Caco-2 (cell line): ENCODE measurements at regions not wholly inside any gene's neighbourhood (a gene's known extent, or its start where the extent isn't known, plus 50 kb on each side); places are given as distances from the start of the nearest gene placed in this dataset.
"Not testable (repeated sequence)": the region's sequence is repeated elsewhere in the genome, so short reads cannot be mapped to it uniquely, and the experiment has no call there.

Experiments used
- BruUV-seq: library from RNA; stranded (reverse); fragments of 400-500 nt; replicated peaks from 2 replicates; lab custom pipeline; 2021; lab: Mats Ljungman, UMichigan
- CTCF ChIA-PET: fragments of 300-600 bp; sonication (Branson Sonifier 250); formaldehyde crosslinking; loops from one replicate; lab custom pipeline; 2022; ENCODE audit warnings: antibody characterized with exemption; lab: Charles Lee
- POLR2A ChIA-PET: fragments of 300-600 bp; sonication (Branson Sonifier 250); formaldehyde crosslinking; loops from one replicate; lab custom pipeline; 2022; ENCODE audit warnings: antibody characterized with exemption; lab: Charles Lee
- DNase-seq, 2 experiments: peaks; one replicate each; pipeline versions ENCODE4 v3.0.0 to v3.0.0-alpha.2; 2020 to 2022
- H3K27me3 ChIP-seq: replicated peaks from 2 replicates; pipeline ENCODE4 v1.6.0; 2011; ENCODE audit warnings: low read length; ENCODE audit not compliant: control insufficient read depth, insufficient read depth
- H3K36me3 ChIP-seq: 2 replicates; pipeline ENCODE4 v1.5.1; 2011; ENCODE audit warnings: low read length; ENCODE audit not compliant: control insufficient read depth, insufficient read depth
- H3K4me1 ChIP-seq: fragments of 250-450 bp; sonication (Bioruptor Pico); 2 replicates; pipeline ENCODE4 v1.5.1; 2020; ENCODE audit warnings: mild to moderate bottlenecking
- H3K4me3 ChIP-seq: 2 replicates; pipeline ENCODE4 v1.5.1; 2011; ENCODE audit warnings: low read depth, mild to moderate bottlenecking, control low read depth, low read length
- H3K9me3 ChIP-seq: fragments of 250-450 bp; sonication (Bioruptor Pico); 2 replicates; pipeline ENCODE4 v1.5.1; 2020; ENCODE audit warnings: mild to moderate bottlenecking, moderate library complexity
- H3K27ac Mint-ChIP-seq: one replicate; pipeline ENCODE4 v1.8.0; 2022; ENCODE audit warnings: mixed read lengths; ENCODE audit not compliant: unreplicated experiment
- H3K27me3 Mint-ChIP-seq: one replicate; pipeline ENCODE4 v1.8.0; 2022; ENCODE audit warnings: mixed read lengths; ENCODE audit not compliant: insufficient read depth, unreplicated experiment
- H3K36me3 Mint-ChIP-seq: one replicate; pipeline ENCODE4 v1.8.0; 2022; ENCODE audit warnings: mild to moderate bottlenecking, mixed read lengths; ENCODE audit not compliant: insufficient read depth, unreplicated experiment
- H3K4me1 Mint-ChIP-seq: one replicate; pipeline ENCODE4 v1.8.0; 2022; ENCODE audit warnings: low read depth, mixed read lengths; ENCODE audit not compliant: unreplicated experiment
- H3K4me3 Mint-ChIP-seq: one replicate; pipeline ENCODE4 v1.8.0; 2022; ENCODE audit warnings: mild to moderate bottlenecking, moderate library complexity, mixed read lengths; ENCODE audit not compliant: unreplicated experiment
- H3K9me3 Mint-ChIP-seq: one replicate; pipeline ENCODE4 v1.8.0; 2022; ENCODE audit warnings: mixed read lengths; ENCODE audit not compliant: unreplicated experiment
- CTCF ChIP-seq, 2 experiments: fragments of 200-600 bp in 1 of 2; IDR thresholded peaks; 1 replicate in 1 of 2; 2 replicates in 1 of 2; pipeline versions ENCODE4 v1.5.1 to v1.8.0; 2011 to 2022; ENCODE audit warnings: antibody characterized with exemption in 1 of 2, control low read depth in 1 of 2, inconsistent platforms in 1 of 2, low read depth in 1 of 2, low read length in 1 of 2, mild to moderate bottlenecking in 1 of 2, moderate library complexity in 1 of 2; ENCODE audit not compliant: insufficient read depth in 1 of 2, severe bottlenecking in 1 of 2, unreplicated experiment in 1 of 2
- intact Hi-C: fragments of 100-400 bp; cut with micrococcal nuclease; formaldehyde crosslinking; loops from one replicate; pipeline ENCODE4 v1.10.0; 2022; ENCODE audit not compliant: unreplicated experiment

DNA sequence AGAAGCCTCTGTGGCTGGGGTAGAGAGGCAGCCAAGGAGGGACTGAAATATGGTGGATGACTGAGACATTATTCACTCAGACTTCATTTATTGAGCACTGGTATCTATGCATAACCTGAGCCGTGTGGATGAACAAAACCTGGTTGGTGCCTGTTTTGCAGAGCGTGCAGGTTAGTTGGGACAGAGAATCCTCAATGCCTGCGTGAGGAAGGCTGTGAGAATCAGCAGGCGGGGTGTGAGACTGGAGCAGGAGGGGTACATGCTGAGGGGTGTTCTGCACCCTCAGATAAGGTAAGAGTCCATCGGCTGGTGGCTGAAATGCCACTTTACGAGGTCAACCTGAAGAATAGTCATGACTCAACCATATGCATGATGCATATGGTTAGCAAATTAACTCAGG lies 271.6 kb downstream of the MED10 start:
- ChIA-PET CTCF (no interaction called here), POLR2A (no interaction called here)
- Mint-ChIP-seq H3K4me1 (no peaks in the 10 kb centered on the region), H3K27ac (no peak overlapping the region), H3K27me3 (peaks cover 9% of the 10 kb centered on the region), H3K36me3 (no peaks in the 10 kb centered on the region), H3K9me3 (no peaks in the 10 kb centered on the region), H3K4me3 (no peak overlapping the region)
- Histone ChIP-seq H3K36me3 (no peaks in the 10 kb centered on the region), H3K9me3 (no peaks in the 10 kb centered on the region), H3K4me3 (no peak overlapping the region), H3K4me1 (no peaks in the 10 kb centered on the region), H3K27me3 (no peaks in the 10 kb centered on the region)
- intact Hi-C loops = no loop called here
- BruUV-seq = no TSS peak
- no peak for DNase-seq
- no peak for TF ChIP-seq CTCF (IDR thresholded peaks at IDR 0.05; ENCODE audit: insufficient read depth in 1 of 2, low read depth in 1 of 2, low read length in 1 of 2, severe bottlenecking in 1 of 2, unreplicated experiment in 1 of 2)

DNA sequence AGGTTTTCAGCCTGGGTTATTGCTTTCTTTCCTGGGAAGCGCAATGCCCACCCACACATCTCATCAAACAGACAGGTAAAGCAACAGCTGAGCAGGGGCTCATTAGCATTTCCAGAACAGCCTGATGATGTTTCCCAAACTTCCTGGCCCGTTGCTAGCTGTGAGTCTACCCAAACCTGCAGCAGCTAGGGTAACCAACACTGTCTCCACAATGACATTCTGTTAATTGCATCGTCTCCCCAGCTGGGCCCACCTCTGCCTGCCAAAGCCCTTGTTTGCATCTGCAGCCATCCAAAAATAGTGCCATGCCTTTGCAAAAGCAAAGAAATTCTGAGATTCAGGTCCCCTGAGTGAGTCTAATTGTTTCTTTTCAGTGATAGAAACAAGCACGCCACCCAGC lies 273.0 kb downstream of the MED10 start:
- peaks cover 9% of the 10 kb centered on the region for H3K27me3 Mint-ChIP-seq
- no peak for TF ChIP-seq CTCF (IDR thresholded peaks at IDR 0.05; ENCODE audit: insufficient read depth in 1 of 2, low read depth in 1 of 2, low read length in 1 of 2, severe bottlenecking in 1 of 2, unreplicated experiment in 1 of 2)
- H3K36me3 ChIP-seq = no peaks in the 10 kb centered on the region
- no TSS peak for BruUV-seq
- H3K4me1 Mint-ChIP-seq = no peaks in the 10 kb centered on the region
- no peaks in the 10 kb centered on the region for H3K27me3 ChIP-seq
- POLR2A ChIA-PET = no interaction called here
- no peak overlapping the region for H3K4me3 ChIP-seq
- H3K4me3 Mint-ChIP-seq = no peak overlapping the region
- CTCF ChIA-PET = no interaction called here
- H3K4me1 ChIP-seq = no peaks in the 10 kb centered on the region
- no peak overlapping the region for H3K27ac Mint-ChIP-seq
- DNase-seq = no peak
- H3K9me3 ChIP-seq = no peaks in the 10 kb centered on the region
- H3K36me3 Mint-ChIP-seq = no peaks in the 10 kb centered on the region
- H3K9me3 Mint-ChIP-seq = no peaks in the 10 kb centered on the region
- intact Hi-C loops = no loop called here

DNA sequence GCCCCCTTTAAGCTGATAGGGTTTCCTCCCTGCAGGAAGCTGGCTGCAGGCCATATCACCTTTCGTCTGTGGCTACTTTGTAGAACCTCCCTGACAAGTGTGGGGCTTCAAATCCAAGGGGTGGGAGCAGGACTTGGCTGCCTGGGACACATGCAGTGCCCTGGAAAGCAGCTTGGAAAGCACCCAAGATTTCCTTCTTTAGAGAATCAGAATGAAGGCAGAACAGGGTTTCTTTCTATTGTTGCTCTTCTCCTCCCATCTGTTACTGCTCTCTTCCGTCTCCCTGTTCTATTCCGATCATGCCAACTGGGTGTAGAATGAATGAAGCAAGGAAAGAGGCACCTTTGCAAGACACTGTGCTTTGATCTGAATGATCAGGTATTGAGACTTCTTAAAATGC lies 282.2 kb downstream of the MED10 start:
- Mint-ChIP-seq H3K27ac (no peak overlapping the region), H3K27me3 (no peaks in the 10 kb centered on the region), H3K4me1 (no peaks in the 10 kb centered on the region), H3K36me3 (no peaks in the 10 kb centered on the region), H3K9me3 (peaks cover 9% of the 10 kb centered on the region), H3K4me3 (no peak overlapping the region)
- no peaks in the 10 kb centered on the region for H3K36me3 ChIP-seq
- no peaks in the 10 kb centered on the region for H3K9me3 ChIP-seq
- ChIA-PET CTCF (no interaction called here), POLR2A (no interaction called here)
- no peak for TF ChIP-seq CTCF (IDR thresholded peaks at IDR 0.05; ENCODE audit: insufficient read depth in 1 of 2, low read depth in 1 of 2, low read length in 1 of 2, severe bottlenecking in 1 of 2, unreplicated experiment in 1 of 2)
- no TSS peak for BruUV-seq
- intact Hi-C loops = no loop called here
- H3K4me1 ChIP-seq = no peaks in the 10 kb centered on the region
- H3K27me3 ChIP-seq = no peaks in the 10 kb centered on the region
- no peak overlapping the region for H3K4me3 ChIP-seq
- no peak for DNase-seq

DNA sequence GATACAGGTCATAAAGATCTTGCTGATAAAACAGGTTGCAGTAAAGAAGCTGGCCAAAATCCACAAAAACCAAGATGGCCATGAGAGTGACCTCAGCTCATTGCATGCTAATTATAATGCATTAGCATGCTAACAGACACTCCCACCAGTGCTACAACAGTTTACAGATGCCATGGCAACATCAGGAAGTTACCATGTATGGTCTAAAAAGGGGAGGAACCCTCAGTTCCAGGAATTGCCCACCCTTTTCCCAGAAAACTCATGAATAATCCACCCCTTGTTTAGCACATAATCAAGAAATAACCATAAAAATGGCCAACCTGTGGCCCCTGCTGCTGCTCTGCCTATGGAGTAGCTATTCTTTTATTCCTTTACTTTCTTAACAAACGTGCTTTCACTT lies 284.2 kb downstream of the MED10 start:
- H3K4me3 Mint-ChIP-seq, DNase-seq, H3K36me3 Mint-ChIP-seq, H3K9me3 ChIP-seq, CTCF ChIA-PET, BruUV-seq, H3K27me3 ChIP-seq, intact Hi-C loops, H3K4me1 Mint-ChIP-seq, H3K4me1 ChIP-seq, POLR2A ChIA-PET, H3K4me3 ChIP-seq, H3K27me3 Mint-ChIP-seq, H3K27ac Mint-ChIP-seq, H3K36me3 ChIP-seq: not testable (repeated sequence)
- H3K9me3 Mint-ChIP-seq = peaks cover 19% of the 10 kb centered on the region
